A549 (cell line): ENCODE measurements at regions not wholly inside any gene's neighbourhood (a gene's known extent, or its start where the extent isn't known, plus 50 kb on each side); places are given as distances from the start of the nearest gene placed in this dataset.

Source experiments
- CHD4 ChIP-seq: fragments of 200-600 bp; sonication (generic); IDR thresholded peaks from 2 replicates; pipeline ENCODE4 v1.6.1; 2016; ENCODE audit warnings: antibody characterized with exemption, mild to moderate bottlenecking, borderline replicate concordance
- EP300 ChIP-seq, 2 experiments: fragments of >200 bp; sonication (Bioruptor Twin); formaldehyde crosslinking; IDR thresholded peaks; 2 replicates in 1 of 2; 3 replicates in 1 of 2; pipeline ENCODE4 v1.6.1; 2016 to 2017
- FOSL2 ChIP-seq, 2 experiments: fragments of 450-650 bp in 1 of 2; fragments of >200 bp in 1 of 2; sonication (Bioruptor Twin) in 1 of 2; formaldehyde crosslinking; IDR thresholded peaks; 2 replicates each; pipeline versions ENCODE4 v1.5.0 to v1.6.1; 2016 to 2020; ENCODE audit warnings: mild to moderate bottlenecking in 1 of 2, moderate library complexity in 1 of 2
- PHF8 ChIP-seq: fragments of 200-600 bp; sonication (generic); IDR thresholded peaks from 2 replicates; pipeline ENCODE4 v1.6.1; 2016; ENCODE audit warnings: low read depth, mild to moderate bottlenecking, antibody characterized with exemption, moderate library complexity, borderline replicate concordance
- TF ChIP-seq, protein P1 (sequence below): fragments of >200 bp; sonication (Bioruptor Twin); formaldehyde crosslinking; IDR thresholded peaks from 3 replicates; pipeline ENCODE4 v1.5.1; 2016

DNA sequence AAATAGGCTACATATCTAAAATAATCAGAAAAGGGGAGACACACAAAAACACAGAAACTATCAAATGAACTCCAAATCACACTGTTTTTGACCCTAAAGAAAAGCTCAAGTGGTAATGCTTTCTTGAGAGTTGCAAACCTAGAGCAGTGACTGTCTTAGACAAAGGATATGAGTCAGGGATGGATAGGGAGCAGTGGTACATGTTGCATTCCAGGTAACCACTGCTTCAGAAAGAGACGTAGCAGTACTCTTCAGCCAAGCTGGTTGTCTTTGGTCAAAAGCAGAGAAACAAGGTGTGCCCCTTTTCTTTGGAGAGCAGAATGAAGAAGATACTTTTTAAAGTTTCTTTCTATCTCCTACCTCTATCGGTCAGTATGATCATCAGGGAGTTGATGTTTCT is 1003.6 kb downstream of the CDH9 start:
- TF ChIP-seq PHF8 (no peak), EP300 (IDR thresholded peaks at IDR 0.05) (no peak), CHD4 (no peak), FOSL2 (IDR thresholded peaks at IDR 0.05) (no peak), FOSL2 (CRISPR knock-in tag; IDR thresholded peaks at IDR 0.05) (no peak)
- TF ChIP-seq, protein P1, sequence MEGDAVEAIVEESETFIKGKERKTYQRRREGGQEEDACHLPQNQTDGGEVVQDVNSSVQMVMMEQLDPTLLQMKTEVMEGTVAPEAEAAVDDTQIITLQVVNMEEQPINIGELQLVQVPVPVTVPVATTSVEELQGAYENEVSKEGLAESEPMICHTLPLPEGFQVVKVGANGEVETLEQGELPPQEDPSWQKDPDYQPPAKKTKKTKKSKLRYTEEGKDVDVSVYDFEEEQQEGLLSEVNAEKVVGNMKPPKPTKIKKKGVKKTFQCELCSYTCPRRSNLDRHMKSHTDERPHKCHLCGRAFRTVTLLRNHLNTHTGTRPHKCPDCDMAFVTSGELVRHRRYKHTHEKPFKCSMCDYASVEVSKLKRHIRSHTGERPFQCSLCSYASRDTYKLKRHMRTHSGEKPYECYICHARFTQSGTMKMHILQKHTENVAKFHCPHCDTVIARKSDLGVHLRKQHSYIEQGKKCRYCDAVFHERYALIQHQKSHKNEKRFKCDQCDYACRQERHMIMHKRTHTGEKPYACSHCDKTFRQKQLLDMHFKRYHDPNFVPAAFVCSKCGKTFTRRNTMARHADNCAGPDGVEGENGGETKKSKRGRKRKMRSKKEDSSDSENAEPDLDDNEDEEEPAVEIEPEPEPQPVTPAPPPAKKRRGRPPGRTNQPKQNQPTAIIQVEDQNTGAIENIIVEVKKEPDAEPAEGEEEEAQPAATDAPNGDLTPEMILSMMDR: no peak
